ENCODE measurements at regions not wholly inside any gene's neighbourhood (a gene's known extent, or its start where the extent isn't known, plus 50 kb on each side); places are given as distances from the start of the nearest gene placed in this dataset.

DNA sequence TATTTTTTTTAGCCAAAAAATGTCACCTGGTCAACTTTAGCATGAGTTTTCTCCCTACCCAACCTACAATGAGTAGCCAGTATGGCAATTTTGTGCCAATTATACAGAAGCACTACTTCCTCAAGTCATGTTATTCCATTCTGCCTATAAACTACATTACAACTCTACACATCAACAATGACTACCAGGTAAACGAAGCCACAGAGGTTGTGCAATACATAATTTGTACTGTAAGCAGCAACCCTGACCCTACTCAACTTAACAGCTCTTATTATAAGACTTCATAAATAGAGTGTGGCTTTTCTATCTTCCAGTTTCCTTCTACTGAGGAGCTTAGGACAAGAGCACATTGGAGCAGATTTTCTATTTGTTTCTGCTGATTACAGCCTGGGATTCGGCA lies 160.5 kb downstream of the HS3ST1 start:
- intact Hi-C loops (cut with DNase I), result no loop called here
- no peaks in the 10 kb centered on the region for H3K9me3 ChIP-seq
- H3K4me1 ChIP-seq, result no peaks in the 10 kb centered on the region
- H3K4me3 ChIP-seq, result no peak overlapping the region
- DNase-seq, result no peak
- no peaks in the 10 kb centered on the region for H3K36me3 ChIP-seq
- ATAC-seq, result no peak
- H3K27ac ChIP-seq, result no peak overlapping the region
- no peak for TF ChIP-seq CTCF (IDR thresholded peaks at IDR 0.05)
- no peaks in the 10 kb centered on the region for H3K27me3 ChIP-seq

DNA sequence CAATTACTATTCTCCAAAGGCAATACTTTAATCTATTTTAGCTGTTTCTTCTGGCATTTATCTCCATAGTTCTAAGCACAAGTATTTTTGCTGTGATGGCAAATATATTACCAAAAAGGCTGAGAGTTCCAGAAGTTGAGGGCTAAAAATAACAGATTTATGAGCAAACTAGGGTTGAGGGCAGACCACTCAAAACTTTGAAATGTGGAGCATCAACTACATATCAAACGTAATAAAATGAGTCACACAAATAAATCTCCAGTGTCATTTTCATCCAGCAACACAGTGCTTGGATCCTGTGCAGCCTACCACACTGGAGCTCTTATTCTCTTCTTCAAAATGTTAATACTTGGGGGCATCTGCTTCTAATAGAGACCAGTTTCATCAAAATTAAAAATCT lies 163.9 kb downstream of the HS3ST1 start:
- Histone ChIP-seq H3K27ac (no peak overlapping the region), H3K36me3 (no peaks in the 10 kb centered on the region), H3K4me1 (no peaks in the 10 kb centered on the region), H3K4me3 (no peak overlapping the region), H3K27me3 (no peaks in the 10 kb centered on the region), H3K9me3 (no peaks in the 10 kb centered on the region)
- no peak for ATAC-seq
- intact Hi-C loops (cut with DNase I), result no loop called here
- no peak for DNase-seq
- no peak for TF ChIP-seq CTCF (IDR thresholded peaks at IDR 0.05)

DNA sequence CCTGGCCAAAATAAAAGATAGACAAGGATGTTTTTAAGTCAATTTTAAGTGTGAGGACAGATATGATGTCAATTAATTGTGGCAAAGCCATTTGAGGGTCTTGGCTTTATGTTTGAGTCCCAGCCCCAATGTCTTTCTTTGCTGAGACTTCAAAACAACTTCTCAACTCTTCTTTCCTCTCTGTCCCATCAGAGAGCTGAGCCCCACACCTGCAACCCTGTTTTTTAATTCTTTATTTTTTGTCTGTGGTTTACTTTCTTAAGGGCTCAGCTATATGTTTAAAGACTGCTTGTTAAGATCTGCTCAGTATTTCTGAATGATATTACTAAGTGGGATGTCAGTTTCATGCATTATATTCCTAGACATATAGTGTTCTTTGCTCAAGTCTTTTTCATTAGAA lies 164.3 kb downstream of the HS3ST1 start:
- intact Hi-C loops (cut with DNase I), result no loop called here
- Histone ChIP-seq H3K4me1 (no peaks in the 10 kb centered on the region), H3K27me3 (no peaks in the 10 kb centered on the region), H3K27ac (no peak overlapping the region), H3K9me3 (no peaks in the 10 kb centered on the region), H3K4me3 (no peak overlapping the region), H3K36me3 (no peaks in the 10 kb centered on the region)
- no peak for TF ChIP-seq CTCF (IDR thresholded peaks at IDR 0.05)
- ATAC-seq (no peak), DNase-seq (no peak)

- DNase-seq (no peak), ATAC-seq (no peak)
- intact Hi-C loops (cut with DNase I), result no loop called here
- TF ChIP-seq CTCF (IDR thresholded peaks at IDR 0.05), result no peak
- no peaks in the 10 kb centered on the region for H3K36me3 ChIP-seq
- H3K27ac ChIP-seq, result no peak overlapping the region
- H3K9me3 ChIP-seq, result no peaks in the 10 kb centered on the region
- no peaks in the 10 kb centered on the region for H3K27me3 ChIP-seq
- no peak overlapping the region for H3K4me3 ChIP-seq
- no peaks in the 10 kb centered on the region for H3K4me1 ChIP-seq
These were observed 165.5 kb downstream of the HS3ST1 start for GRCh38 chr4:11263208-11263607.

DNA sequence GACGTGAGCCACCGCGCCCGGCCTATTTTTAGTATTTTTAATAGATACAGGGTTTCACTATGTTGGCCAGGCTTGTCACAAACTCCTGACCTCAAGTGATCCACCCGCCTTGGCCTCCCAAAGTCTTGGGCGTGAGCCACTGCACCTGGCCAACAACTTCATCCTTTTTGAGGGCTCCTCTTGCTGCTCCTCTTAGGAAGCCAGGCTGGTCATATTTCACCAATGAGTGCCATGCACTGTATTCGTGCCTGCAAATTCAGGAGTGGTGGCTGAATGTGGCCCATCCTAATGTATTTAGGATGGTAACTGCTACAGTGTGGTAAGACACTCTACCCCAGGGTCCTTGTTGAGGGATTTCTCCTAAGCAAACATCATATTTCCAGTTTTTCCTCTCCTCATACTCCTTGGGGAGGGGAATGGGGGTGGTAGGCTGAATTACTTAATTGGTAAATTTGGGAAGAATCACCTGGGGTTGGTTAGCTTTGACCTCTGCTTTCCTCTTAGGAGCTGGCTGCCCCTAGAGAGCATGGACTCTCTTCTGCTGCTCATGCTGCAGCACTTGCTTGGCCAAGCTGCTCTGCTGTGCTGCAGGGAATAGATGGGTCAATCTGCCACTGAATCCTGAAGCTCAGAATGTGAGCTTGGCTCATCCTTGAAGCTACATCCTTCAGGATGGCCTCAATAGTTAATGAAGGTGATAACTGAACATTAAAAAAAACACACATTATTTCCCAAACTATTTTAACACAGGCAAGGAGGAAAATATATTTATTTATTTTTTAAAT lies 167.4 kb downstream of the HS3ST1 start:
- no peaks in the 10 kb centered on the region for H3K9me3 ChIP-seq
- intact Hi-C loops (cut with DNase I), result no loop called here
- no peaks in the 10 kb centered on the region for H3K27me3 ChIP-seq
- ATAC-seq (no peak), DNase-seq (no peak)
- TF ChIP-seq CTCF (IDR thresholded peaks at IDR 0.05), result no peak
- H3K36me3 ChIP-seq, result no peaks in the 10 kb centered on the region
- H3K4me3 ChIP-seq, result no peak overlapping the region
- no peaks in the 10 kb centered on the region for H3K4me1 ChIP-seq
- H3K27ac ChIP-seq, result no peak overlapping the region

DNA sequence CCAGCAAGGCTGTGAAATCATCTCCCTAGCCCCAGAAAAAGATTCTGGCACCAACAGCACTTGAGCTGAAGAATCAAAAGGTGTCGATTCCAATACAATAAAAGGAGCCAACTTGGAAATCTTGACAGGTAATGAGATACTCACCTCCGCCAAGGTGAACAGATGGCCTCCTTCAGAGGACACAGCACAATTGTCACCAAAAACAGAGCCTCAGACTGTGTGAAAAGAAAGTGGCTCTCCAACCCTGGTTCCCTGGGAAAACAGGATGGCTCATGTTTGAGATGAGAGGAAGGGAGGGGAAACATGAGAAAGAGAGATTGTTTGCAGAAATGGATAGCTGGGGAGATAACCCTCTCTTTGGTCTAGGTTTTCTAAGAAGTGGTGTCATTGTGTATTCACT lies 168.9 kb downstream of the HS3ST1 start:
- Histone ChIP-seq H3K27me3 (no peaks in the 10 kb centered on the region), H3K36me3 (no peaks in the 10 kb centered on the region), H3K27ac (no peak overlapping the region), H3K4me3 (no peak overlapping the region), H3K4me1 (no peaks in the 10 kb centered on the region), H3K9me3 (no peaks in the 10 kb centered on the region)
- no peak for TF ChIP-seq CTCF (IDR thresholded peaks at IDR 0.05)
- DNase-seq, result no peak
- intact Hi-C loops (cut with DNase I), result no loop called here
- ATAC-seq, result no peak
